A549 (cell line): ENCODE measurements at regions not wholly inside any gene's neighbourhood (a gene's known extent, or its start where the extent isn't known, plus 50 kb on each side); places are given as distances from the start of the nearest gene placed in this dataset.

ENCODE experiments used
- HOXA7 ChIP-seq: fragments of 250-450 bp; sonication (Bioruptor Pico); IDR thresholded peaks from 2 replicates; pipeline ENCODE4 v1.5.0; 2020; ENCODE audit warnings: mild to moderate bottlenecking, moderate library complexity
- POLR2AphosphoS2 ChIP-seq: conservative IDR thresholded peaks from 2 replicates; pipeline ENCODE4 v1.6.1; 2012; ENCODE audit warnings: low read length, improper control_type of control experiment, inconsistent platforms
- RFX5 ChIP-seq: fragments of 450-650 bp; IDR thresholded peaks from 2 replicates; pipeline ENCODE4 v1.7.1; 2014; ENCODE audit warnings: antibody characterized with exemption, mild to moderate bottlenecking, moderate library complexity
- small RNA-seq, 6 experiments: library from RNA; depleted of rRNA; stranded (forward); fragments of <200 nt; gene quantifications; one replicate each; pipeline ENCODE3, GENCODE V24; 2012

DNA sequence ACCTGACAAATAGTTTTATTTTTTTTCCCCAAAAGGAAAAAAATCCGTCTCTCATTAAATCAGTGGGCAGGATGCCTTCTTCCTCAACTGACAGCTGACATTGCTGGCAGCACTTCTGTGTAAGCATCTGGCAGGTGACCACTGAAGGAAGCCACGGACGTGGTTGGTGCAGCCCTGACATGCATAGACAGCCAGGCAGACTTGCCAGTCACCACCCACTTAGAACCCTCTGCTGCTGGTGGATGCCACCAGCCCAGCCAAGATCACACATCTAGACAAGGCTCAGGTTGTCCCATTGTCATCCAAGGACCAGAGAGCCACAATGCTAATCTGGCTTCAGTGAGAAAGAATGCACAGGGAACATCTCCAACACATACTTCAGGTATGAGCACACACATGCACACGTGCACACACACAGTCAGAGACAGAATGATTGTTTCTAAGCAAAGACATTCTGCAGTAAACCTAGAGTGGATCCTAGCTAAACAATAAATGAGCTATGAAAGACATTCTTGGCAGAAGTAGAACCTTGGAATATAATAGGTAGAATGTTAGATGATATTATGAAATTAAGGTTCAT is 49.8 kb upstream of the BMAL1 start (continued):
- TF ChIP-seq POLR2AphosphoS2: no peak
- no peak for TF ChIP-seq RFX5
- no peak for TF ChIP-seq HOXA7 (CRISPR knock-in tag)

Small RNAs in the stretch of these regions (small RNA-seq; reads per million reads assigned to genes)
- 0 reads per million in 6 experiments for gene AC022878.1
